MM.1S (cell line): ENCODE measurements at regions not wholly inside any gene's neighbourhood (a gene's known extent, or its start where the extent isn't known, plus 50 kb on each side); places are given as distances from the start of the nearest gene placed in this dataset.

ENCODE experiments used
- EZH2 ChIP-seq: fragments of 300-600 bp; sonication (generic); optimal IDR thresholded peaks from 2 replicates; pipeline ENCODE3; 2017; ENCODE audit warnings: low read depth, mild to moderate bottlenecking, antibody characterized with exemption, low read length, mixed read lengths
- EZH2phosphoT487 ChIP-seq: fragments of 300-600 bp; sonication (generic); IDR thresholded peaks from 2 replicates; pipeline ENCODE4 v1.6.1; 2018; ENCODE audit warnings: antibody characterized with exemption, low read length

- TF ChIP-seq EZH2 (no peak), EZH2phosphoT487 (no peak)
Observed at GRCh38 chr7:155203882-155204691, 93.6 kb upstream of the INSIG1 start.
